ENCODE measurements at regions not wholly inside any gene's neighbourhood (a gene's known extent, or its start where the extent isn't known, plus 50 kb on each side); places are given as distances from the start of the nearest gene placed in this dataset.

GRCh38 chr6:28683945-28684538 is 158.4 kb downstream of the GPX5 start:
- TF ChIP-seq EZH2 (IDR thresholded peaks at IDR 0.05; ENCODE audit: insufficient read depth, poor library complexity, severe bottlenecking), result no peak
- TF ChIP-seq EZH2phosphoT487 (IDR thresholded peaks at IDR 0.05; ENCODE audit: insufficient read depth, low read depth), result no peak

Data from GM23248 (cell line).